Esophagus squamous epithelium (tissue), 4 donors: ENCODE measurements at regions not wholly inside any gene's neighbourhood (a gene's known extent, or its start where the extent isn't known, plus 50 kb on each side); places are given as distances from the start of the nearest gene placed in this dataset.

Source experiments
- CTCF ChIP-seq, 6 experiments: fragments of 450-650 bp in 4 of 6; fragments of 200-600 bp in 2 of 6; sonication (generic) in 2 of 6; IDR thresholded peaks; one replicate each; pipeline ENCODE4 v1.5.1; 2016 to 2019; ENCODE audit warnings: antibody characterized with exemption in 6 of 6, mild to moderate bottlenecking in 4 of 6, moderate library complexity in 4 of 6
- POLR2A ChIP-seq, 4 donors: fragments of 450-650 bp; IDR thresholded peaks; one replicate each; pipeline ENCODE4 v1.6.1; 2017; ENCODE audit warnings: antibody characterized with exemption in 4 of 4, mild to moderate bottlenecking in 4 of 4, moderate library complexity in 3 of 4

DNA sequence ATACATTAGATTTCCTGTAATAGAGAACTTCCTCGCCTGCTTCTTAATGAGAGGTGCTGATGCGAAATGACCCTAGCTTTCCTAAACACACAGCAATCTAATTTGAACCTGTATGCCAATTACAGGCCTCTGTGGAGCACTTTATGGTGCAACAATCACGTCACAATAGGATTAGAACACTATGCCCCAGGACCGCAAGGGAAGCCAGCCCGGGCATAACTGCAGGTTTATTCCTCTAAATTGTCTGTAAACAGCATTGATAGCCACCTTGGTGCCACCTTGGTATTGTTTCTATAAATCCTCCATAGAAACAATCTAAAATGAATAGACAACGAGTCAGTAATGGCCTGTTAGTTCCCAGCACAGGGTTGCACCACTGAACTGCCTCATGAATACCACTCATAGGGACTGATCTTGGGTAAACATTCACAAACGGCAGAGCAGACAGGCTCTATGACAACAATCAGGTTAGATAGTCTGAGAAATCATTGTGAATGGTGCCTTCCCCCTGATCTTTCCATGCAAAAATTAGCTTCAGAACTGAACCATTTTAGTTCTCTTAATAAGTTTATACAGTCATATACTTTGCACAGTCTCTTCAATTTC, 182.5 kb upstream of the OBI1 start:
- no peak for TF ChIP-seq CTCF (IDR thresholded peaks at IDR 0.05)
- no peak for TF ChIP-seq POLR2A (IDR thresholded peaks at IDR 0.05)
